Neural cell (in vitro differentiated cells): ENCODE measurements at regions not wholly inside any gene's neighbourhood (a gene's known extent, or its start where the extent isn't known, plus 50 kb on each side); places are given as distances from the start of the nearest gene placed in this dataset.

Source experiments
- CTCF ChIP-seq: fragments of 450-650 bp; IDR thresholded peaks from 2 replicates; pipeline ENCODE4 v1.5.1; 2014; ENCODE audit warnings: antibody characterized with exemption, mild to moderate bottlenecking, moderate library complexity; ENCODE audit not compliant: poor library complexity, severe bottlenecking
- EZH2 ChIP-seq: fragments of 200-600, 300-800 bp; shearing (Covaris generic), sonication (generic); IDR thresholded peaks from 2 replicates; pipeline ENCODE4 v1.6.1; 2014; ENCODE audit warnings: antibody characterized with exemption, low read length, borderline replicate concordance, mild to moderate bottlenecking; ENCODE audit not compliant: insufficient read depth, poor library complexity, severe bottlenecking
- MXI1 ChIP-seq: fragments of 450-650 bp; conservative IDR thresholded peaks from 2 replicates; pipeline ENCODE4 v1.6.1; 2014; ENCODE audit warnings: antibody characterized with exemption, mild to moderate bottlenecking; ENCODE audit not compliant: poor library complexity, severe bottlenecking
- POLR2AphosphoS5 ChIP-seq: IDR thresholded peaks from 2 replicates; pipeline ENCODE4 v1.6.1; 2012
- REST ChIP-seq: IDR thresholded peaks from 2 replicates; pipeline ENCODE4 v1.6.1; 2012; ENCODE audit warnings: borderline replicate concordance
- SMC3 ChIP-seq: fragments of 450-650 bp; conservative IDR thresholded peaks from 2 replicates; pipeline ENCODE4 v1.6.1; 2014; ENCODE audit warnings: antibody characterized with exemption, mild to moderate bottlenecking, moderate library complexity; ENCODE audit not compliant: poor library complexity
- TAF1 ChIP-seq: IDR thresholded peaks from 2 replicates; pipeline ENCODE4 v1.6.1; 2012; ENCODE audit warnings: low read depth

GRCh38 chr1:218752126-218752525 lies 407.0 kb downstream of the TGFB2 start:
- TF ChIP-seq SMC3 = no peak
- TF ChIP-seq TAF1 = no peak
- TF ChIP-seq CTCF = no peak
- no peak for TF ChIP-seq EZH2
- no peak for TF ChIP-seq REST
- no peak for TF ChIP-seq MXI1
- no peak for TF ChIP-seq POLR2AphosphoS5
